Fibroblast of mammary gland (primary cell): ENCODE measurements at regions not wholly inside any gene's neighbourhood (a gene's known extent, or its start where the extent isn't known, plus 50 kb on each side); places are given as distances from the start of the nearest gene placed in this dataset.

ENCODE experiments used
- DNase-seq: peaks from one replicate; pipeline ENCODE4 v3.0.0-alpha.2; 2010; ENCODE audit warnings: low read depth
- H3K4me3 ChIP-seq: 2 replicates; pipeline ENCODE4 v1.5.1; 2011; ENCODE audit warnings: low read depth, mild to moderate bottlenecking, low read length, moderate library complexity; ENCODE audit not compliant: control insufficient read depth
- CTCF ChIP-seq: conservative IDR thresholded peaks from 2 replicates; pipeline ENCODE4 v1.5.1; 2011; ENCODE audit warnings: low read depth, low read length, inconsistent platforms; ENCODE audit not compliant: control insufficient read depth, insufficient read depth

- no peak for DNase-seq
- no peak overlapping the region for H3K4me3 ChIP-seq
- TF ChIP-seq CTCF: no peak
Observed at GRCh38 chr7:35581605-35582210, 113.2 kb downstream of the HERPUD2 start.

DNA sequence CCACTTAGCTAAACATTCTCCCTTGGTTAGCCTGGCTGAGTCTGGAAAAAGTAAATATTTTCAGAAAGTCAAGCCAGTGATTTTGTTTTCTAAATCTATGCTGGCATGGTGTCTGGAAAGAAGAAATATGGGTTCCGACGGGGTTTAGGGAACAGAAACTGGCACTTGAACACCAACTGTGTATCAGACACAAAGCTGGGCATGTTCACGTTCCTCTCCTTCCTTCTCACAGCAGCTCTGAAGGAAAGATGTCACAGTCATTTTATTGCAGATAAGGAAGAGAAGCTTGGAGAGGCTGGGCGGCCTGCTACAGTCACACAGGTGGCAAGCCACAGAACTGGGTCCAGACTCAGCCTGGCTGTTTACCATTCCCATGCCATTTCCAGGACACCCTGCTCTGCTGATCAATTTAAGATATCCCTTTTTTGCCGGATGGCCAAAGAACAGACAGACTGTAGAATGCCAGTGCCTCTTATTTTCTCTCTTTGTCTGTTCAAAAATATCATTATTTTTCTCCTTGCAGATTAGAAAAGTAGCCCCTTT, 118.8 kb downstream of the HERPUD2 start:
- no peak for DNase-seq
- H3K4me3 ChIP-seq: no peak overlapping the region
- TF ChIP-seq CTCF: no peak

- TF ChIP-seq CTCF: no peak
- no peak for DNase-seq
- no peak overlapping the region for H3K4me3 ChIP-seq
Observed at GRCh38 chr7:35571611-35572240, 123.2 kb downstream of the HERPUD2 start.

DNA sequence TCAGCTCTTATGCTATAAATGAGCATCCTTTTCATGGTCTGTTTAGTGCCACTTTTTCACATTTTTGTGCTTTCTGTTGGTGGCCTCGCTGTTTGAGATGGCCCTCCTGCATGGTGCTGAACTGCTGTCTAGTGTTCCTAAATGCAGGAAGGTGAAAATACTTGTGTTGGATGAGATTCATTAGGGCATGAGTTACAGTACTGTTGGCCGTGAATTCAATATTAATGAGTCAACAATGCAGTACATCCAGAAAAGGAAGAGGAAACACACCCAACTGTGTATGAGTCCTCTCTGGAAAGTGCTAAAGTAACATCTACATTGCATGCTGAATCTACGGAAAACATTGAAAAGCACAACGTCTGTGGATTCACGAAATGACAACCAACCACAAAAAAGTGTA, 124.0 kb downstream of the HERPUD2 start:
- DNase-seq: no peak
- H3K4me3 ChIP-seq: no peak overlapping the region
- TF ChIP-seq CTCF: no peak

DNA sequence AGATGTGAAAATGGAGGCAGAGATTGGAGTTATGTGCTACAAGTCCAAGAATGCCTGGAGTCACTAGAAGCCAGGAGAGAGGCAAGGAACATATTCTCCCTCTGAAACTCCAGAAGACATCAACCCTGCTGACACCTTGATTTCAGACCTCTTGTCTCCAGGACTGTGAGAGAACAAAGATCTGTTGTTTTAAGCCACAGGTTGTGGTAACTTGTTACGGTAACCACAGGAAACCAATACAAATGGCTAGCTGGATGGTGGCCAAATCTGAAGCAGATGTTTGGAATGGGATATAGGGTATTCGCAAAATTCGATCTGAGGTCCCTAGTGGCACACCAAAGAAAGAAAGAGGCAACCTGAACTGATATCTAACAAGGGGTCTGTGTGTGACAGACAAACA, 129.0 kb downstream of the HERPUD2 start:
- TF ChIP-seq CTCF: no peak
- peak; percentile 16 for DNase-seq
- H3K4me3 ChIP-seq: no peak overlapping the region

DNA sequence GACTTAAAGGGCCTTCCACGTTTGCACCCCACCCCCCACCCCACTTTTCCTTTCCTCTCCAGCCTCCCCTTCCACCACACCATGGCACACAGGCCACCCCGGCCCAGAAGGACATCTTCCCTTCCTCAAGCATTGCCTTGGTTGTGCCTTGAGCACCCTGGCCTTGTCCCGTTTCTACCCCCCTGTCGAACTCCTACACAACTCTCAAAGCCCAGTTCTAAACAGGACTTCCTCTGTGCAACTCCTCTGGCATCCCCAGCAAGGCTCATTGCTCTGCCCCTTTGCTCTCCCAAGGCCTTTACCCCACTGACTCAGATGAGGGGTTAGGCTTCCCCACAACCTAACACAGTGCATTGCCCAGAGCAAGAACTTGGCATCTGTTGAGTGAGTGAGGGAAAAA, 136.1 kb downstream of the HERPUD2 start:
- no peak for TF ChIP-seq CTCF
- no peak overlapping the region for H3K4me3 ChIP-seq
- DNase-seq: no peak
